HG03196 (cell line): ENCODE measurements at regions not wholly inside any gene's neighbourhood (a gene's known extent, or its start where the extent isn't known, plus 50 kb on each side); places are given as distances from the start of the nearest gene placed in this dataset.

ENCODE experiments used
- ATAC-seq: cut with Tn5 transposase; IDR thresholded peaks from one replicate; pipeline ENCODE4 v1.9.1; 2021; ENCODE audit not compliant: unreplicated experiment

GRCh38 chr6:9623985-9624384 lies 790.9 kb downstream of the TFAP2A start:
- no peak for ATAC-seq

- no peak for ATAC-seq
These were observed 791.5 kb downstream of the TFAP2A start for GRCh38 chr6:9623228-9623832.

- ATAC-seq, result no peak
These were observed 793.6 kb downstream of the TFAP2A start for GRCh38 chr6:9621276-9621675.

- no peak for ATAC-seq
These were observed 794.2 kb downstream of the TFAP2A start for GRCh38 chr6:9620687-9621086.

- ATAC-seq, result no peak
These were observed 794.6 kb downstream of the TFAP2A start for GRCh38 chr6:9620263-9620662.

- no peak for ATAC-seq
These were observed 800.1 kb downstream of the TFAP2A start for GRCh38 chr6:9614778-9615177.

- no peak for ATAC-seq
These were observed 802.4 kb downstream of the TFAP2A start for GRCh38 chr6:9612489-9612888.

- no peak for ATAC-seq
These were observed 804.1 kb downstream of the TFAP2A start for GRCh38 chr6:9610620-9611415.

- ATAC-seq, result no peak
These were observed 808.3 kb downstream of the TFAP2A start for GRCh38 chr6:9606435-9607134.

- ATAC-seq, result no peak
These were observed 820.1 kb downstream of the TFAP2A start for GRCh38 chr6:9594746-9595145.

GRCh38 chr6:9593554-9593953 lies 821.3 kb downstream of the TFAP2A start:
- ATAC-seq, result no peak

- no peak for ATAC-seq
These were observed 831.0 kb downstream of the TFAP2A start for GRCh38 chr6:9583753-9584352.

GRCh38 chr6:9581155-9581554 lies 833.7 kb downstream of the TFAP2A start:
- ATAC-seq, result no peak

- ATAC-seq, result no peak
These were observed 838.4 kb downstream of the TFAP2A start for GRCh38 chr6:9576521-9576920.

GRCh38 chr6:9566096-9566495 lies 848.8 kb downstream of the TFAP2A start:
- no peak for ATAC-seq

GRCh38 chr6:9564021-9564420 lies 850.9 kb downstream of the TFAP2A start:
- ATAC-seq, result no peak

GRCh38 chr6:9563568-9563967 lies 851.3 kb downstream of the TFAP2A start:
- ATAC-seq, result no peak

GRCh38 chr6:9554806-9555205 lies 860.1 kb downstream of the TFAP2A start:
- no peak for ATAC-seq

- ATAC-seq, result no peak
These were observed 860.6 kb downstream of the TFAP2A start for GRCh38 chr6:9554323-9554722.

GRCh38 chr6:9553002-9553401 lies 861.9 kb downstream of the TFAP2A start:
- ATAC-seq, result no peak

- ATAC-seq, result no peak
These were observed 871.2 kb downstream of the TFAP2A start for GRCh38 chr6:9543649-9544048.
